Skin of body (tissue), 1 donor: ENCODE measurements at regions not wholly inside any gene's neighbourhood (a gene's known extent, or its start where the extent isn't known, plus 50 kb on each side); places are given as distances from the start of the nearest gene placed in this dataset.
"Not testable (repeated sequence)": the region's sequence is repeated elsewhere in the genome, so short reads cannot be mapped to it uniquely, and the experiment has no call there.

ENCODE experiments used
- DNase-seq: peaks from one replicate; lab custom pipeline; 2025; lab: John Stamatoyannopoulos, UW

DNA sequence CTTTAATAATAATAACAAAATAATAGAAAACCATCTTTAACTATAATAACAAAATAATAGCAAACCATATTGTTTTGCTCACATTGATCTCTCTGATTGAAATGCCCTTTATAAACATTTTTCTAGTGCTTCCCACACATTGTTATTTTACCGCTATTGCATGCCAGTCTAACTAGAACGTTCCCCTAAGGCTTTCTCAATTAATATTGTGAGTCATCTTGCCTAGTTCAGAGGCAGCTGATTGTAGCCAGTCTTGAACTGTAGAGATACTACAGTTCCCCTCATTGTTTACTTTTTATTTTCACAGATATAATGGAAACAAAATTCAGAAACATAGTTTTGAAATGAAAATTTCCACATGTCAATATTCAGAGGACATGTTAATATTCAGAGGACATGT is 192.3 kb upstream of the ADGRL4 start:
- no peak for DNase-seq

DNA sequence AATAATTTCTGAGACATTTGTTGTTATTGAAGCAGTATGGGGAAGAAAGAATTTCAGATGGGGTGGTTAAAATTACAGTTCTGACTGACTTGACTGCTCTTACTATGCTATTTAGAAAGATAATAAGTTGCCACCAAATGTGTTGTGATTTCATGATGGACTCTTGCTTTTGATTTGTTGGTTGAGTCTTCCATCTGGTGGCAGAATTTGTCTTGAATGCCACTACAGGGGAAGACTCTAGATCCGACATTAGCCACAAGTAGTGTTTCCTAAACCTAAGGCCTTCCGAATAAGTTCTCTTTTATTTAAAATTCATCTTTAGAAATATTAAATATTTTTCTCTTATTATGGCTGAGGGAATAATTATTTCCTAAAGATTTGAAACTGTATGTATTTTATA is 190.9 kb upstream of the ADGRL4 start:
- DNase-seq = no peak

DNA sequence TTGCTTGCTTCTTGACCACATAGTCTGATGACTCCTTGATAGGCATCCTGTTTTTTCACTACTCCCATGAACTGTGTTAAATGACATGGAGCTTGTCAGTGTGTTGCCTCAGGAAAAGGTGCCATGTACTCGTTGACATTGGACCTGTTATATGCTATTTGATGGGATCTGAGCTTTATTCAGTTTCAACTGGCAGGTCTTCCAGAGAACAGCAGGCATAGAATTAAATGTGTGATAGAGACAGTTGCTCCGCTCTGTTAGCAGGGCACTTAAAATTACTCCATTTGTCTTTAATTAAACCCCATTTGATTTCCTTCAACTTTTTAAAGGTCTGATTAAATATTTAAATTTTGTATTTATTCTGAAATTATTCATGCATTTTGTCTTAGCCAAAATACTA is 189.7 kb upstream of the ADGRL4 start:
- DNase-seq = no peak

DNA sequence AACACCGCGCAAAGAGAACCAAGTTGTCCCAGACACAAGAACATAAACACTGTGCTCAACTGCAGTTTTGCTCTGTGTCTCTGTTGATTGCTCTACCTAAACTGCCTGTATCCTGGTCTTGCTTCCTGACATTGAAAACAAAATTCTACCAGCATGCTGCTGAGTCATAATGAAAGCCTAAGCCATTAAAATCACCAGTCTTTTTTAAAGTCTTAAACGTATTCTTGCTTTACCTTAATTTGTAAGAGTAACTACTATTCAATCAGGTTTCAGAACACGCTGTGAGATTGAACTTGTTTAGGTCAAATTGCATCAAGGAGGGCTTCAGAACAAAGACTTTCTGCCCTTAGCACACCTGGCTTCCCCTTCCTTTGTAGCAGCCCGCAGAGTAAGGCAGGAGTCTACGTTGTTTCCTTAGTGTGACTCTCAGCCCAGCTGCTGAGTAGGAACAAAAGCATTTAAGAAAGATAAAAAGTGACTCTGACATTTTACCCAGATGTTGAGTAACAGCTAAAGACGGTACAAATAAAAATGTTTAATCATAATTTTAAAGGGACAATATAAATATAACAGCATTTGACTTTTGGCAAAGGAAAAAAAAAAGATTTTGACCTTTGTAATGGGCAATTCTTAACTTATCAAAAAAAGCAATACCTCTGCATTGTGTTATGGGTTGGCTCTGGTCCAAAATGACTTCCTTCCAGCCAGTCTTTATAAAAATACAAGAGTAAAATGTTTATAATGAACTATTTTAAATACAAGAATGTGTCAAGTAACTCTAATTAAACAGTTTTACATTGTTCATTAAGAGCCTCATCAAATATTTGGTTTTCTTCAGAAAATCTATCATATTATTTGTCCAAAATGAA is 186.9 kb upstream of the ADGRL4 start:
- DNase-seq = peak; percentile 16

DNA sequence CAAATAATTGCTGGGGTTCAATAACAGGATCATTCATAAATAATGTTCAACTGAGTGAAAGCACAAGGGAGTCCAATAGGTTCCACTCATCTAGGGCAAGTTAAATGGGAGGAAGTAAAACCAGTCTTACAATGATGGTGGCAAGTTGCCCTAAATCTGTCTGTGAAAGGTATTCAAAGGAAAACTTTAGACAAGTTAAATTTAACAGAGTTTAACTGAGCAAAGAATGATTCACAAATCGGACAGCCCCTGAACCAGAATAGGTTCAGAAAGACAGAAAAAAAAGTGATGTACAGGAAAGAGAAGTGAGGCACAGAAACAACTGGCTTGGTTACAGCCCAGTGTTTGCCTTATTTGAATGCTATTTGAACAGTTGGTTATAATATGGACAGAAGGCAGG is 183.5 kb upstream of the ADGRL4 start:
- no peak for DNase-seq

DNA sequence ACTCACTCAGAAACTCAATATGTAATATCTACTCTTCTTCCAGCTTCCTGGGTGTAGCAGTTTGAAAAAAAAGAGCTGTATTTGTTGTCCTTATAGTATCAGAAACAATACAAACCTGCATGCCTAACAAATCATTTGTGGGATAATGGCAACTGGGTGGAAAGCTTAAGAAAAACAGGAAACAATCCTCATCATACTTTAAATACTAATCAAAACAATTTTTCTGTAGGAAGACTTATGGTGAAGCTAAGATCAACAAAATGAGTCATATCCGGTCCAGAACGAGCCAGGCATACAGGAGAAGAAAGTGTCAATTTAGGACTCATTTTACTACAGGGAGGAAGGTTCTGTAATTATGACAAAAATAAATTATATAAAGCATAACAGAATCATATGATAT is 181.8 kb upstream of the ADGRL4 start:
- DNase-seq = no peak

DNA sequence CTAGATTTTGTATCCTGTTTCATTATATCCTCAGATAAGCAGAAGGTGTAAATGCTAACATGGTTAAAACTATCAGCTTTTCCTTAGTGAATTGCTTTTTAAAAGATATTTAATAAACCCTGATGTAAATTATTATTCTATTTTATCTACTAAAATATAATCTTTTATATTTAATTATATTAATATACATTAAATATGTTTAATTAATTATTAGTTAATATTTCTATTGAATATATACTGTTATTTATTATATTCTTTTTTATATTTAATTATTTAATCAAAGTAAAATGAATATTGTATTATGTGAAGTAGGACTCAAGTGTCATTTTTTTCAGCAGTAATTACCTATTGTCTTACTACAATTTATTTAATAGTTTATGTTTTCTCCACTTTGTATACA is 179.7 kb upstream of the ADGRL4 start:
- DNase-seq = no peak

DNA sequence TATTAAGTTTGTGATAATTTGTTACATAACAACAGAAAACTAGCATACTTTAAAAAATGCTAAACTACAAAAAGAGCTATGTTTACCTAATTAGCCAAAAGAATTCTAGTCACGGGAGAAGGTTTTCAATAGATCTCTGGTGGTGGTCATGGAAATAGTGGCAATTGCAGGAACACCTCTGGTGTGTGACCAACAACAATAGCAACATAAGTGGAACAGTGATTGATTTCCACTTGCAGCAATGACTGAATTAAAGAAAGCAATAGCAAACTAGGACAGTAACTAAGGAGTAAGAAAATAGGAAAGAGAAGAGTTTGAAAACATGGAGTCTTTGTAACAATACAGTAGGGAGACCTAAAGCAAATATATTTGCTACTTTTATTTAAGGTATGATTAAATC is 171.3 kb upstream of the ADGRL4 start:
- no peak for DNase-seq

DNA sequence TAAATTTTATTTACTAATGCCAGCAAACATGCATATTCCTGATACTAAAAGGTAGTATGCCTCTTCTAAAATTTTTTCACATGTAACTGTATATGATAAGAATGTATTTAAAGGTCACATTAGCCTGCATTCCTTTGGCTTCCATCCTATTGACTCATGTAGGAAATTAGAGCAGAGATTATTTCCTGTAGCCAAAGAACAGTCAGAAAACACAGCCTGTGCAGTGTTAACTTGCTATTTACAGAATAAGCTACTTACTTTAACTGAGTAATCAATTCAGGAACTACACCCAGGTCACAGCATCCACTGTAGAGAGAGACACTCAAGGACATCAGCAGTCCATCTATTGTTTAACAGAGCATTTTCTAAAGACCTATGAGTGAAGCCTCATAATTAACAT is 154.5 kb upstream of the ADGRL4 start:
- DNase-seq = peak; percentile 8

DNA sequence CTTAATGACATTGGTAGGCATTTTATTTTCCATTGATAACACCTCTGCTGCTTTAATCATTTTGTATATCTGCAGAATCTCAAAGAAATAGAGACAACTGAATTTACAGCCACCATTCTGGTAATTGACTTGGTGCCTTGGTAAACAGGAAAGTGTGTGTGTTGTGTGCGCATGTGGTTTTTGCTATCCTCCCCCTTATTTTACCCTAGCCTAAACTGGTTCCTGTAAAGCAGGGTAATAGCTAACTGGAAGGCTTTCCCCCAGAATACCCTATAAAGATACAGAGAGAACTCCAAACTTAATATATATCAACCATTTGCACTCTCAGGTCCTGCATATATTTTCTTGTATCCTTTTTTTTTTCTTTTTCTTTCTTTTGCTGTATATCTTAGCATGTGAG is 149.5 kb upstream of the ADGRL4 start:
- no peak for DNase-seq

DNA sequence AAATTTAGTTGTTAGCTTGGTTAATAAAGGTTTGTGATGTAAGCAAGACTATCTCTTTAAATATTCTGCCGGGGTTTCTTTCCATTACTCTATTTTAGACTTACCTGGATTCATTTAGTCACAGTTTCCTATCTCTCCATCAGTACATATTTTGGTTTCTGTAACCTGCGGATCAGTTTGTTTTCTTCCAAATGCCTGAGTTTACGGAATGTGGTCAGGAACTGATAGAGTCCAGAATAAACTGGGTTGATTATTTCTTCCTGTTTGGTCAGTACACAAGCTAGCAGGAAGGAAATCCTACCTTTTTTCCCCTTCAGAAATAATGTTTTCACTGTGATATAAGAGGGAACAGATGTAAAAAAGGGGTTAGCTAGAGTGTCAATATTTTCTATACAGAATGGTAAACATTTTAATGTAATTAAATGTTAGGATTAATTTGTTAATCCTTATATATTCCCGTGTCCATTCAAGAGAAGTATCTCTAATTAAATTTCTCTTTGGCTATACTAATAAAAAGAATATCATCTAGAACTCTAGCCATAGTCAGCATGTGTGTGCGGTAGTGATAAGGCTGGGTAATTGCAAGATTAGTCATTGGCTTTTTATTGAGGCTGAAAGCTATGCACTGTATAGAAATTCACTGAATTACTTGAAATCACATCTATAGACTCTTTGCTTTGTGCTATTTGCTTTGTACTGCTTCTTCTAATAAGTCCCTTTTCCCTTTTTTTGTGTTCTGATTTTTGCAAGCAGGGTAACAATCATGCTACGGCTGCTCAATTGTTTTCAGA is 144.7 kb upstream of the ADGRL4 start:
- DNase-seq = no peak

DNA sequence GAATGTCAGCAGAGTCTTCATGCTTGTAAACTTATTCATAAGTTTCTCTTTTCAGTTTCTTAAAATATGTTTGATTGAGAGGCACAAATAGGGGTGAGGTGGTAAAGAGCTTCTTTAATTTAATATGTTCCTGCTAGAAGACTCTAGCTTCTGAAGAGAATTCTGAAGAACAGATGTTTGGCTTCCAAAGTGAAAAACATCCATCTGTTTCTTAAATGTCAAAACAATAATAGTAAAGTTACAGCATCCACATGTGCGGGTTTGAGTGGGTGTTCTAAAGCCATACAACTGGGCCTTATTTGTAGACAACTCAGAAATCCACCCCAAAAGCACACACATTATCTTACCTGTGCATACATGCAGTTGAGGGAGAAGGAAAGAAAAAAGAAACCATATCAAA is 144.0 kb upstream of the ADGRL4 start:
- peak; percentile 55 for DNase-seq

DNA sequence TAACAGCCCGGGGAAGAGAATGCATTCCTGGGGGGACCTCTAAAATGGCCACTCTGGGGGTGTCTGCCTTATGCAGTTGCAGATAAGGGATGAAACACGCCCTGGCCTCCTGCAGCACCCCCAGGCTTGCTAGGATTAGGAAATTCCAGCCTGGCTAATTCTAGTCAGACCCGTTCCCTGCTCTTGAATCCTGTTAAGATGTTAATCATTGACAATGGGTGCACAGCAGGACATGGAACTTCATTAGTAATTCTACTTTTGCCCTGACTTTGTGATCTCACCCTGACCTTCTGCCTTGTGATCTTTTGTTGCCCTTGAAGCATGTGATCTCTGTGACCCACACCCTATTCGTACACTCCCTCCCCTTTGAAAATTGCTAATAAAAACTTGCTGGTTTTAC is 131.7 kb upstream of the ADGRL4 start:
- not testable (repeated sequence) for DNase-seq

DNA sequence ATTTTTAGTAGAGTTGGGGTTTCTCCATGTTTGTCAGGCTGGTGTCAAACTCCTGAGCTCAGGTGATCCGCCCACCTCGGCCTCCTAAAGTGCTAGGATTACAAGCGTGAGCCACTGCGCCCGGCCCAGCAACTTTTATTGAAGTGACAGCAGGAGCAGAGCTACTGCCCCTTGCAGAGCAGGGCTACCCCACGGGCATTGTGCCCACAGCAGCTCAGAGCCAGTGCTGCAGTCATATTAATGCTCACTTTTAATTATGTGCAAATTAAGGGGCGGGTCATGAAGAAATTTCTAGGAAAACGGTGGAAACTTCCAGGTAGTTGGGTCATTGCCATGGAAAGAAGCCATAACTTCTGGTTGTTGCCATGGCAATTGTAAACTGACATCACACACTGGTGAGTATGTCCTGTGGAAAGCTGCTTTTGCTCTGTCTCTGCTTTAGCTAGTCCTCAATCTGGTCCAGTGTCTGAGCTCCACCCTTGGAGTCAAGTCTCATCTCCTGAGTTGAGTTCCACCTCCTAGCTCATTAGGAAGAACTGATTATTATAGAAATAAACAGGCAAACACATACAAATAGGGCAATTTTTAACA is 127.3 kb upstream of the ADGRL4 start:
- DNase-seq = no peak

DNA sequence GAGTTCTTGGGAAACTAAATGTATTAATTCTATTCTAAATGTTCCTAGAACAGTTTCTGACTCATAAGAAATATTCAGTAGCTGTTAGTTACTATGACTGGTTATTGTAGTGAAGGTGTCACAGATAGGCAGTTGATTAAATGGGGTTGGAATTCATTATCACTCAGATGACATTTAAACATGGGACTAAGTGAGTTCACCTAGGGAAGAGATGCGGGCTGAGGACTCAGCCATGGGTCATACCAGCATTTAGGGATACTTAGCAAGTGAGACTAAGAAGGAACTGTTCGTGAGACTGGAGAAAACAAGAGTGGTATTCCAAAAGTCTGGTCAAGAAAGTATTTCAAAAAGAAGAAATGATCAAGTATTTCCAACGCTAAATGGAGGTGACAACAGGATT is 125.1 kb upstream of the ADGRL4 start:
- no peak for DNase-seq

DNA sequence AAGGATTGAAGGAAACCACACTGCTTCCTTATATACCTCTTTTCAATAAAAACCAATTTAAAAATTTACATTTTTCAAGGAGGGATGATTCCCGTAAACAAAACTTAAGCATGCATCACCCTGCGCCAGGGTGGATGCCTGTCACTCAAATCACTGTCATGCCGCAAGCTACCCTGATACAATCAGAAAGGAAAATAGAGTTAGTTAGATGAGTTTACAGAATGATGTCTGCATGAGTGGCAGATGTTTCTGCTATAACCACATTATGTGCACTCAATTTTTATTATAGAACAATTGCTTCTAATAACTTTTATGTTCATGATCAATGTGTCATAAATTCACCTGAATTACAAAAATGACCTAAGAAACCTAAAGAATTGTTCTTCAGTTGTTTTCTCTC is 123.4 kb upstream of the ADGRL4 start:
- no peak for DNase-seq

DNA sequence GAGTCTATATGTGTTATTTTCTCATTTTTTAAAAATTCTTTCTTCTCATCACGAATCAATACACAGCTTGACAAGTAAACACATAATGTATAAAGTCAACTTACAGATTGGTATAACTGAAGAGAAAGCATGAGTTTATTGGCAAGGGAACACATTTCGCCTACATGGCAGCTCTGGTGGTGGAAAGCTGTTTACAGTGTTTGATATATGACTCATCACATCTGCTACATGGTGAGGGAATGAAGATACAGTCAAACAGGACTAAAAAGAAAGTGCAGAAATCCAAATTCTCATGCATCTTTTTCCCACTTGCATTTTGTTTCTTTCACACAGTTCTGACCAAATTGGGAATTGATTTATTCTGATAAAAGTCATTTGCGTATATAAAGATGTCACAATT is 122.2 kb upstream of the ADGRL4 start:
- no peak for DNase-seq

DNA sequence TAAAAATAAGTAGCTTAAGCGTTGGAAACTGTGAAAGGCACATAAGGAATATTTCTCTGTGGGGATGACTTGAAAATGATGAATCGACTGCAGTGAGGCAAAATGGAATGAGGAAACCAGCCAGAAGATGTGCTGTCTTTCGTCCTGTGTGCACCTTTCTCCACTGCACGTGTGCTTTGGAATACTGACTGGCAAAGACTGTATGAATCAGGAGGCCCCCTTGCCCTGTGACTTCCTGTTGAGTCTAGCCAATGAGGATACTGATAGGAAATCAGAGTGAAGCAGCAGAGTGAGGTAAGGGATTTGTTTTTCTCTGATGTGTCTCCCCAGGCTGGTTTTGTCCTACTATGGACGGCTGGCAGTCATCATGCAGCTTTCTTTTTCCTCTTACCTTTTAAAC is 118.2 kb upstream of the ADGRL4 start:
- DNase-seq = no peak

DNA sequence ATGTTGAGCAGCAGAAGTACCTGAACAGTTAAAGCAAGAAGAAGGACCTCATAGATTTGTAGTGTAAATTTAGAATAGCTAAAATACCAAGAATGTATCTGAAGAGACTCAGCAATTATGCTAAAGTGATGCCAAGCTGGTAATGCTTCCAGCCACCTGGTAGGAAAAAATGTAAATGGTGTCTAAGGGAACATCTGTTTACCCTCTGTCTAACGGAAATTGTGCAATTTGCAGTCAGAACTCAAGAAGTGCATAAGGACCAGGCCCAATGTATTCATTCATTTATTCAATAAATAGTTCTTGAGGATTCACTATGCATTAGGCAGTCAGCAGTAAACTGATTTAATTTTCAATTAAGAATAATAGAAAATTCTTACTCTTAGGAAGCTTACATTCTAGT is 116.0 kb upstream of the ADGRL4 start:
- DNase-seq = no peak

DNA sequence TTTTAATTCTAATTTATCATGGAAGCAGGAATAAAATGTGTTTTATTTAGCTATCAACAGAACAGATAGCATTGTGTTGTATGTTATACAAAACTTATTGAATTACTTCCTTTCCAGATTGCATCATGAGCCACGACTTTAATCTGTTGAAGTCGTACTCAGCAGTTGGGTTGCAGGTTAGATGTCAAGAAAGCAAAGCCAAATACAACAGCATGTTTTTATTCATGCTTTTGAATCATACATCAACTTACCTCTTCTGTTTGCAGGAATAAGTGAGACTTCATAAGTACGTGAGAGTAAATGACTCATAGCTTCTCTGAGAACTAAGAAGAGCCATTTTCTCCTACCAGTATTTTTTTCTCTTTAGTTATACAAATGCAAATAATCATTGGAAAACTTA is 110.8 kb upstream of the ADGRL4 start:
- DNase-seq = no peak

DNA sequence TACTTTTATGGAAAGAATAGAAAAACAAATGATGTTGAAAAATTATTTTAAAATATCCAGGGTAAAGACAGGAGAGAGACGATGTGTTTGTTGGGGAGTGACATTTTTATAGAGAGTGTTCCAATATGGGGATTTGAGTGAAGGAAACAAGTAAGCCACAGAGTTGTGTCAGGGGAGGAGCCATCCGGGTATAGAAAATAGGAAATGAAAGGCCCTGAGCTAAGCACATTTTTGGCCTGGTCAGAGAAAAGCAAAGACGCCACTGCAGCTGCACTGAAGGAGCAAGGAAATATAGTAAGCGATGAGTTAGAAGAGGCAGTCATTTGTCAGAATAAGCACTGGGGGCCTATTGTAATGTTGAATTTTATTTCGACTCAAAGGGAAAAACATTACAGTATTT is 107.3 kb upstream of the ADGRL4 start:
- DNase-seq = no peak

DNA sequence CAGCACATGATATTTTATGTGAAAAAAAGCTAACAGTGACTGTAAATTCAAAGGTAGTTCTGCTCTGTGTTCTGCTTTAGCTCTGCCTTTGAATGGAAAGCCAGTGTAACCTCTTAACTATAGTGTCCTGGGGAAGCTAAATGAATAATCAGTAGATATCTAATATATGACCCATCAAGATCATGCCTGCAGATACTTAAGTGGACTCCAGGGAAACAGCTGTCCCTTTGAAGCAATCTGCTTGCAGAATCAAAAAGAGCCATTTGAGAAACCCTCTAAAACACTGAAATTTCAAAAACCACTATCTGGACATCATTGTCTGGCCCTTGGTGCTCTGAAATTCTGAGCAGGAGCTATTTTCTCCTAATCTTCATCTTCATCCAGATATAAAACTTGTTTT is 104.2 kb upstream of the ADGRL4 start:
- DNase-seq = no peak

DNA sequence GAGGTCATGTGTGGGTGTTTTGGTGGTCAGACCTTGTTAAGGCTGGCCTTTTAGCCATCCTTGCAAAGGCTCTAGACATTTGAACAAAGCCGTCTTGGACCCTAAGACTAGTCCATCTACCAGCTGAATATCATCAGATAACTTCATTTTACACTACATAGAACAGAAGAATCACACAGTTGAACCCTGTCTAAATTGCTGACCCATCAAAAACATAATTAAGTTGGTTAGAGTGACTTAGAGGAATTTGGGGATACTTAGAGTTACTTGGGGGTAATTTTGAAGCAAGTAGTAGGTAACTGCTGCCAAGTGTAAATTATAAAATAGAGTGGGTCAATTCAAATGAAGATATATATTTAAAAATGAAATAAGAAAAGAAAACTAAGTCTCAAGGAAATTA is 102.9 kb upstream of the ADGRL4 start:
- DNase-seq = no peak
